ENCODE measurements at regions not wholly inside any gene's neighbourhood (a gene's known extent, or its start where the extent isn't known, plus 50 kb on each side); places are given as distances from the start of the nearest gene placed in this dataset.

GRCh38 chr20:22248051-22248667 lies 336.2 kb downstream of the FOXA2 start:
- 32 to 36% (median 34%) methylated on average over 5 of the region's 5 CpGs for WGBS, 4 donors
- Histone ChIP-seq H3K4me1 (replicated peaks in 1 of 2) (no peaks in the 10 kb centered on the region), H3K9me3 (replicated peaks in 1 of 3) (no peaks in the 10 kb centered on the region), H3K27me3 (peaks cover 3% of the 10 kb centered on the region), H3K27ac (no peak overlapping the region), H3K4me3 (no peak overlapping the region), H3K36me3 (replicated peaks in 1 of 2) (no peaks in the 10 kb centered on the region)
- peak in 3 of 7 donors; percentile 9 to 22 (median 19) for DNase-seq
- TF ChIP-seq, protein P1, sequence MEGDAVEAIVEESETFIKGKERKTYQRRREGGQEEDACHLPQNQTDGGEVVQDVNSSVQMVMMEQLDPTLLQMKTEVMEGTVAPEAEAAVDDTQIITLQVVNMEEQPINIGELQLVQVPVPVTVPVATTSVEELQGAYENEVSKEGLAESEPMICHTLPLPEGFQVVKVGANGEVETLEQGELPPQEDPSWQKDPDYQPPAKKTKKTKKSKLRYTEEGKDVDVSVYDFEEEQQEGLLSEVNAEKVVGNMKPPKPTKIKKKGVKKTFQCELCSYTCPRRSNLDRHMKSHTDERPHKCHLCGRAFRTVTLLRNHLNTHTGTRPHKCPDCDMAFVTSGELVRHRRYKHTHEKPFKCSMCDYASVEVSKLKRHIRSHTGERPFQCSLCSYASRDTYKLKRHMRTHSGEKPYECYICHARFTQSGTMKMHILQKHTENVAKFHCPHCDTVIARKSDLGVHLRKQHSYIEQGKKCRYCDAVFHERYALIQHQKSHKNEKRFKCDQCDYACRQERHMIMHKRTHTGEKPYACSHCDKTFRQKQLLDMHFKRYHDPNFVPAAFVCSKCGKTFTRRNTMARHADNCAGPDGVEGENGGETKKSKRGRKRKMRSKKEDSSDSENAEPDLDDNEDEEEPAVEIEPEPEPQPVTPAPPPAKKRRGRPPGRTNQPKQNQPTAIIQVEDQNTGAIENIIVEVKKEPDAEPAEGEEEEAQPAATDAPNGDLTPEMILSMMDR (IDR thresholded peaks at IDR 0.05), result peak in 4 of 6 experiments; percentile 29 to 45 (median 32)
- no peak for TF ChIP-seq POLR2A (IDR thresholded peaks at IDR 0.05)
- intact Hi-C loops (cut with DNase I), result loop anchor here in 1 of 2 donors (10.0 kb wide), 1 partner anchor 533 kb away; no protein-coding TSS in a partner anchor

- H3K4me1 ChIP-seq (replicated peaks in 1 of 2), result no peaks in the 10 kb centered on the region
- 43 to 60% (median 55%) methylated on average over 3 of the region's 3 CpGs for WGBS, 4 donors
- H3K27me3 ChIP-seq, result peaks cover 3% of the 10 kb centered on the region
- H3K27ac ChIP-seq, result no peak overlapping the region
- TF ChIP-seq POLR2A (IDR thresholded peaks at IDR 0.05), result no peak
- TF ChIP-seq, protein P1 (IDR thresholded peaks at IDR 0.05), result no peak
- intact Hi-C loops (cut with DNase I), result loop anchor here in 1 of 2 donors (10.0 kb wide), 1 partner anchor 530 kb away; no protein-coding TSS in a partner anchor
- H3K4me3 ChIP-seq, result no peak overlapping the region
- DNase-seq, result no peak
- H3K9me3 ChIP-seq (replicated peaks in 1 of 3), result no peaks in the 10 kb centered on the region
- H3K36me3 ChIP-seq (replicated peaks in 1 of 2), result no peaks in the 10 kb centered on the region
Observed at GRCh38 chr20:22245139-22245538, 339.2 kb downstream of the FOXA2 start.

- no peak for DNase-seq
- H3K27me3 ChIP-seq, result peaks cover 3% of the 10 kb centered on the region
- 63 to 76% (median 71%) methylated on average over 5 of the region's 5 CpGs for WGBS, 4 donors
- H3K27ac ChIP-seq, result no peak overlapping the region
- TF ChIP-seq, protein P1 (IDR thresholded peaks at IDR 0.05), result no peak
- no peak for TF ChIP-seq POLR2A (IDR thresholded peaks at IDR 0.05)
- H3K4me1 ChIP-seq (replicated peaks in 1 of 2), result no peaks in the 10 kb centered on the region
- no peaks in the 10 kb centered on the region for H3K9me3 ChIP-seq (replicated peaks in 1 of 3)
- no peaks in the 10 kb centered on the region for H3K36me3 ChIP-seq (replicated peaks in 1 of 2)
- intact Hi-C loops (cut with DNase I), result loop anchor here in 1 of 2 donors (10.0 kb wide), 1 partner anchor 528 kb away; no protein-coding TSS in a partner anchor
- no peak overlapping the region for H3K4me3 ChIP-seq
Observed at GRCh38 chr20:22243067-22243466, 341.3 kb downstream of the FOXA2 start.

GRCh38 chr20:22241609-22242008 lies 342.8 kb downstream of the FOXA2 start:
- WGBS, 4 donors, result 65 to 86% (median 78%) methylated on average over 1 of the region's 1 CpG
- H3K27me3 ChIP-seq, result peaks cover 3% of the 10 kb centered on the region
- H3K9me3 ChIP-seq (replicated peaks in 1 of 3), result no peaks in the 10 kb centered on the region
- intact Hi-C loops (cut with DNase I), result loop anchor here in 1 of 2 donors (10.0 kb wide), 1 partner anchor 527 kb away; no protein-coding TSS in a partner anchor
- H3K27ac ChIP-seq, result no peak overlapping the region
- no peak for TF ChIP-seq POLR2A (IDR thresholded peaks at IDR 0.05)
- TF ChIP-seq, protein P1 (IDR thresholded peaks at IDR 0.05), result no peak
- H3K36me3 ChIP-seq (replicated peaks in 1 of 2), result no peaks in the 10 kb centered on the region
- no peak for DNase-seq
- H3K4me3 ChIP-seq, result no peak overlapping the region
- H3K4me1 ChIP-seq (replicated peaks in 1 of 2), result no peaks in the 10 kb centered on the region
